Panc1 (cell line): ENCODE measurements at regions not wholly inside any gene's neighbourhood (a gene's known extent, or its start where the extent isn't known, plus 50 kb on each side); places are given as distances from the start of the nearest gene placed in this dataset.

Experiments
- ATAC-seq: fragments of 200-7000 bp; cut with Tn5 transposase; 2 replicates; pipeline ENCODE4 v1.9.1; 2020; ENCODE audit warnings: mild to moderate bottlenecking, moderate library complexity
- BruUV-seq: library from RNA; stranded (reverse); fragments of 400-500 nt; replicated peaks from 2 replicates; lab custom pipeline; 2021; lab: Mats Ljungman, UMichigan
- CTCF ChIA-PET: fragments of 300-600 bp; sonication (Branson Sonifier 250); formaldehyde crosslinking; loops from one replicate; lab custom pipeline; 2022; ENCODE audit warnings: antibody characterized with exemption; lab: Charles Lee
- POLR2A ChIA-PET: fragments of 300-600 bp; sonication (Branson Sonifier 250); formaldehyde crosslinking; loops from one replicate; lab custom pipeline; 2022; ENCODE audit warnings: antibody characterized with exemption; lab: Charles Lee
- DNase-seq: peaks from one replicate; pipeline ENCODE4 v3.0.0-alpha.2; 2010; ENCODE audit warnings: low read depth, low spot score
- H3K27ac ChIP-seq: 2 replicates; pipeline ENCODE4 v1.5.1; 2011; ENCODE audit warnings: mild to moderate bottlenecking, low read length, inconsistent platforms
- H3K27me3 ChIP-seq: fragments of 200-500 bp; sonication (Bioruptor generic); 2 replicates; pipeline ENCODE4 v1.6.0; 2014; ENCODE audit warnings: low read length, inconsistent platforms; ENCODE audit not compliant: control insufficient read depth, insufficient read depth
- H3K36me3 ChIP-seq: fragments of 200-500 bp; sonication (Bioruptor generic); 2 replicates; pipeline ENCODE4 v1.5.1; 2014; ENCODE audit warnings: inconsistent platforms, mild to moderate bottlenecking, low read length, moderate library complexity; ENCODE audit not compliant: control insufficient read depth, insufficient read depth
- H3K4me1 ChIP-seq: 2 replicates; pipeline ENCODE4 v1.5.1; 2011; ENCODE audit warnings: inconsistent platforms, mild to moderate bottlenecking, low read length, moderate library complexity; ENCODE audit not compliant: control insufficient read depth, insufficient read depth
- H3K4me3 ChIP-seq, 2 experiments: 2 replicates each; pipeline ENCODE4 v1.5.1; 2011 to 2012; ENCODE audit warnings: low read depth in 2 of 2, low read length in 2 of 2, mild to moderate bottlenecking in 2 of 2, inconsistent platforms in 1 of 2, moderate library complexity in 1 of 2
- H3K9me3 ChIP-seq: fragments of 200-500 bp; sonication (Bioruptor generic); 2 replicates; pipeline ENCODE4 v1.5.1; 2014; ENCODE audit warnings: low read depth, mild to moderate bottlenecking, inconsistent platforms, low read length, moderate library complexity; ENCODE audit not compliant: control insufficient read depth, insufficient read depth
- CTCF ChIP-seq: fragments of 450-650 bp; IDR thresholded peaks from 2 replicates; pipeline ENCODE4 v1.5.1; 2017; ENCODE audit warnings: mild to moderate bottlenecking
- POLR2AphosphoS5 ChIP-seq: IDR thresholded peaks from 2 replicates; pipeline ENCODE4 v1.6.1; 2012; ENCODE audit warnings: mild to moderate bottlenecking, low read depth, low read length, moderate library complexity
- REST ChIP-seq, 2 experiments: IDR thresholded peaks; 2 replicates each; pipeline ENCODE4 v1.6.1; 2011 to 2012; ENCODE audit warnings: low read depth in 2 of 2, control low read depth in 1 of 2, low read length in 1 of 2, mild to moderate bottlenecking in 1 of 2, moderate library complexity in 1 of 2; ENCODE audit not compliant: insufficient read depth in 1 of 2
- SIN3A ChIP-seq: IDR thresholded peaks from 2 replicates; pipeline ENCODE4 v1.6.1; 2012; ENCODE audit warnings: low read depth, mild to moderate bottlenecking, low read length, moderate library complexity, borderline replicate concordance; ENCODE audit not compliant: insufficient read depth
- TCF7L2 ChIP-seq: IDR thresholded peaks from 2 replicates; pipeline ENCODE4 v1.6.1; 2011; ENCODE audit warnings: mild to moderate bottlenecking, low read depth, low read length, inconsistent platforms
- in situ Hi-C: cut with HindIII; loops from 2 replicates; pipeline ENCODE4 v1.10.0; 2016; ENCODE audit warnings: low sequenced_read_pairs, low pct_unique_long_range_greater_than_20kb
- intact Hi-C: fragments of 100-400 bp; cut with micrococcal nuclease; formaldehyde crosslinking; loops from one replicate; pipeline ENCODE4 v1.10.0; 2022; ENCODE audit not compliant: unreplicated experiment

GRCh38 chr3:82020282-82020681 lies 258.8 kb upstream of the GBE1 start:
- ChIA-PET POLR2A (no interaction called here), CTCF (no interaction called here)
- intact Hi-C loops (no loop called here), in situ Hi-C loops (no loop called here)
- H3K4me3 ChIP-seq = no peak overlapping the region
- no peak overlapping the region for H3K27ac ChIP-seq
- no peak for ATAC-seq
- no peaks in the 10 kb centered on the region for H3K9me3 ChIP-seq
- no TSS peak for BruUV-seq
- H3K4me1 ChIP-seq = no peaks in the 10 kb centered on the region
- TF ChIP-seq REST (IDR thresholded peaks at IDR 0.05; ENCODE audit: insufficient read depth in 1 of 2, low read depth in 2 of 2, low read length in 1 of 2) (no peak), CTCF (no peak), TCF7L2 (no peak), SIN3A (no peak), POLR2AphosphoS5 (no peak)
- no peak for DNase-seq
- H3K27me3 ChIP-seq = no peaks in the 10 kb centered on the region
- no peaks in the 10 kb centered on the region for H3K36me3 ChIP-seq

GRCh38 chr3:82015241-82015640 lies 253.8 kb upstream of the GBE1 start:
- TF ChIP-seq POLR2AphosphoS5 = no peak
- no peak for TF ChIP-seq CTCF
- TF ChIP-seq REST (IDR thresholded peaks at IDR 0.05; ENCODE audit: insufficient read depth in 1 of 2, low read depth in 2 of 2, low read length in 1 of 2) = no peak
- no peak for TF ChIP-seq TCF7L2
- TF ChIP-seq SIN3A = no peak
- in situ Hi-C loops = no loop called here
- CTCF ChIA-PET = no interaction called here

More at GRCh38 chr3:82015241-82015640, 253.8 kb upstream of the GBE1 start:
- Histone ChIP-seq H3K9me3 (no peaks in the 10 kb centered on the region), H3K27me3 (no peaks in the 10 kb centered on the region), H3K27ac (no peak overlapping the region), H3K36me3 (no peaks in the 10 kb centered on the region), H3K4me3 (no peak overlapping the region), H3K4me1 (no peaks in the 10 kb centered on the region)
- POLR2A ChIA-PET = no interaction called here
- ATAC-seq (no peak), DNase-seq (no peak)
- no TSS peak for BruUV-seq
- intact Hi-C loops = no loop called here
